GM12878 (cell line): ENCODE measurements at regions not wholly inside any gene's neighbourhood (a gene's known extent, or its start where the extent isn't known, plus 50 kb on each side); places are given as distances from the start of the nearest gene placed in this dataset.

Experiments used
- ATAC-seq: fragments of 200-7000 bp; cut with Tn5 transposase; 3 replicates; pipeline ENCODE4 v1.9.1; 2020; ENCODE audit warnings: mild to moderate bottlenecking, moderate library complexity
- BruUV-seq: library from RNA; stranded (reverse); fragments of 400-500 nt; replicated peaks from 2 replicates; lab custom pipeline; 2021; lab: Mats Ljungman, UMichigan
- CTCF ChIA-PET: fragments of 300-600 bp; sonication (Branson Sonifier 250); formaldehyde crosslinking; extraction: SDS; loops from one replicate; lab custom pipeline; 2021; ENCODE audit warnings: inconsistent platforms; lab: Yijun Ruan, JAX
- POLR2A ChIA-PET: fragments of 350-600 bp; formaldehyde crosslinking; extraction: SDS; loops from one replicate; lab custom pipeline; 2021; ENCODE audit warnings: inconsistent platforms; lab: Charles Lee
- RAD21 ChIA-PET: fragments of 300-600 bp; sonication (Branson Sonifier 250); formaldehyde crosslinking; loops from one replicate; lab custom pipeline; 2023; ENCODE audit warnings: antibody characterized with exemption; ENCODE audit not compliant: unreplicated experiment; lab: Charles Lee
- SMC1A ChIA-PET: fragments of 300-600 bp; sonication (Branson Sonifier 250); formaldehyde crosslinking; loops from one replicate; lab custom pipeline; 2023; ENCODE audit not compliant: unreplicated experiment, uncharacterized antibody; lab: Charles Lee
- DNase-seq: peaks from one replicate; pipeline ENCODE4 v3.0.0-alpha.2; 2011; ENCODE audit warnings: low read depth, low spot score
- FAIRE-seq: peaks from 3 replicates; lab custom pipeline; 2011; peaks lifted over from hg19 to GRCh38; lab: Jason Lieb, UNC
- H2AFZ ChIP-seq: 2 replicates; pipeline ENCODE4 v1.6.0; 2011; ENCODE audit warnings: low read depth, low read length, control low read depth; ENCODE audit not compliant: control insufficient read depth
- H3K27ac ChIP-seq: 2 replicates; pipeline ENCODE4 v1.5.1; 2011; ENCODE audit warnings: control low read depth; ENCODE audit not compliant: control insufficient read depth, insufficient read depth
- H3K27me3 ChIP-seq, 2 experiments: replicated peaks in 1 of 2; 2 replicates each; pipeline versions ENCODE4 v1.6.0 to v1.6.1; 2011; ENCODE audit warnings: low read length in 1 of 2; ENCODE audit not compliant: control insufficient read depth in 2 of 2, insufficient read depth in 2 of 2
- H3K36me3 ChIP-seq, 2 experiments: 2 replicates each; pipeline ENCODE4 v1.5.1; 2011; ENCODE audit warnings: low read length in 1 of 2; ENCODE audit not compliant: control insufficient read depth in 2 of 2, insufficient read depth in 2 of 2
- H3K4me1 ChIP-seq: 2 replicates; pipeline ENCODE4 v1.6.1; 2011; ENCODE audit warnings: mild to moderate bottlenecking, low read length, moderate library complexity, mixed read lengths; ENCODE audit not compliant: control insufficient read depth, insufficient read depth
- H3K4me2 ChIP-seq: 2 replicates; pipeline ENCODE4 v1.6.0; 2011; ENCODE audit warnings: control low read depth; ENCODE audit not compliant: control insufficient read depth, insufficient read depth
- H3K4me3 ChIP-seq: fragments of 200-600 bp; sonication (generic); 2 replicates; pipeline ENCODE4 v1.5.1; 2016
- H3K79me2 ChIP-seq: 2 replicates; pipeline ENCODE4 v1.6.0; 2011; ENCODE audit warnings: low read length; ENCODE audit not compliant: control insufficient read depth, insufficient read depth
- H3K9ac ChIP-seq: 2 replicates; pipeline ENCODE4 v1.8.0; 2011; ENCODE audit warnings: low read length, control low read depth, mixed read lengths; ENCODE audit not compliant: control insufficient read depth, insufficient read depth
- H3K9me3 ChIP-seq: replicated peaks from 3 replicates; pipeline ENCODE4 v1.5.1; 2011; ENCODE audit warnings: mild to moderate bottlenecking, low read length; ENCODE audit not compliant: control insufficient read depth, insufficient read depth
- H4K20me1 ChIP-seq: 2 replicates; pipeline ENCODE4 v1.6.0; 2011; ENCODE audit not compliant: control insufficient read depth, insufficient read depth
- CHD1 ChIP-seq: IDR thresholded peaks from 2 replicates; pipeline ENCODE4 v1.6.1; 2012; ENCODE audit warnings: low read depth, low read length, improper control_type of control experiment
- CREB1 ChIP-seq: IDR thresholded peaks from 2 replicates; pipeline ENCODE4 v1.6.1; 2012; ENCODE audit warnings: low read depth, mild to moderate bottlenecking, inconsistent platforms
- EZH2 ChIP-seq: IDR thresholded peaks from 2 replicates; pipeline ENCODE4 v1.6.1; 2012; ENCODE audit warnings: low read depth, mild to moderate bottlenecking, control low read depth, inconsistent platforms, low read length, borderline replicate concordance; ENCODE audit not compliant: control insufficient read depth
- LARP7 ChIP-seq: fragments of 450-650 bp; IDR thresholded peaks from 2 replicates; pipeline ENCODE4 v1.6.1; 2017; ENCODE audit warnings: mild to moderate bottlenecking
- MTA3 ChIP-seq: IDR thresholded peaks from 2 replicates; pipeline ENCODE4 v1.6.1; 2012; ENCODE audit warnings: low read length, inconsistent platforms, borderline replicate concordance
- NFYB ChIP-seq: IDR thresholded peaks from 2 replicates; pipeline ENCODE4 v1.6.1; 2011; ENCODE audit warnings: low read depth, mild to moderate bottlenecking, low read length, improper control_type of control experiment, moderate library complexity; ENCODE audit not compliant: insufficient read depth
- PML ChIP-seq: IDR thresholded peaks from 2 replicates; pipeline ENCODE4 v1.6.1; 2012; ENCODE audit warnings: low read length, inconsistent platforms
- RCOR1 ChIP-seq: conservative IDR thresholded peaks from 2 replicates; pipeline ENCODE4 v1.6.1; 2012; ENCODE audit warnings: low read depth, low read length, improper control_type of control experiment
- SIN3A ChIP-seq: IDR thresholded peaks from 2 replicates; pipeline ENCODE4 v1.6.1; 2012; ENCODE audit warnings: low read depth, low read length, improper control_type of control experiment
- SIX5 ChIP-seq: IDR thresholded peaks from 2 replicates; pipeline ENCODE4 v1.6.1; 2011; ENCODE audit warnings: mild to moderate bottlenecking, low read depth, low read length, moderate library complexity; ENCODE audit not compliant: severe bottlenecking
- SKIL ChIP-seq: fragments of 450-650 bp; IDR thresholded peaks from 2 replicates; pipeline ENCODE4 v1.6.1; 2017; ENCODE audit warnings: mild to moderate bottlenecking, low read depth, inconsistent platforms; ENCODE audit not compliant: poor library complexity, severe bottlenecking
- SMAD5 ChIP-seq: IDR thresholded peaks from 2 replicates; pipeline ENCODE4 v1.6.1; 2016; ENCODE audit warnings: antibody characterized with exemption, low read depth
- WGBS: methylation state at CpG from one replicate; pipeline ENCODE4 v1.1.6; 2016; ENCODE audit warnings: low lambda C conversion rate; ENCODE audit not compliant: insufficient replicate concordance, insufficient coverage; ENCODE audit errors: missing lambda C conversion rate; 5-methylcytosine and 5-hydroxymethylcytosine counted together
- in situ Hi-C: fragments of 300-500 bp; cut with MboI; formaldehyde crosslinking; loops from 9 replicates; pipeline ENCODE4 v1.14.3; 2018; ENCODE audit warnings: mixed read lengths
- intact Hi-C: fragments of 100-400 bp; cut with micrococcal nuclease; formaldehyde crosslinking; loops from one replicate; pipeline ENCODE4 v1.14.2; 2022; ENCODE audit not compliant: unreplicated experiment

DNA sequence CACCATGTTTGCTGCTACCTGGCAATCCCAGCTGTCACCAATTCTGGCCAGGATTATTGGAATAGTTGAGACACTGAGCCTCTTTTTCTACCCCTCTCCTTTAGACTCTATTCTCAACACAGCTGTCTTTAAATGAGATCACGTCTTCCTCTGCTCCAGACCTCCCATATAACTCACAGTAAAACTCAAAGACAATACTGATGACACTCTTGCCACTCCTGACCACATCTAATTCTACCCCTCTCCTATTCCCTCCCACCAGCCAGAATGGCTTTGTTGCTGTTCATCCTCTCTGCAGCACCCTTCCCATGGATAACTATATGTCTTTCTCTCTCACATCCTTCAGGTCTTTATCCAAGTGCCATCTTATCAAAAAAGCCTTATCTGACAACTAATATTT, 188.6 kb upstream of the IL15 start:
- Histone ChIP-seq H3K27ac (no peak overlapping the region), H3K9ac (no peak overlapping the region), H3K27me3 (no peaks in the 10 kb centered on the region), H3K4me1 (no peaks in the 10 kb centered on the region), H3K36me3 (no peaks in the 10 kb centered on the region), H2AFZ (no peak overlapping the region), H4K20me1 (no peaks in the 10 kb centered on the region), H3K79me2 (no peaks in the 10 kb centered on the region), H3K4me2 (no peak overlapping the region), H3K9me3 (no peaks in the 10 kb centered on the region), H3K4me3 (no peak overlapping the region)
- DNase-seq: no peak
- in situ Hi-C loops (no loop called here), intact Hi-C loops (no loop called here)
- ChIA-PET POLR2A (no interaction called here), CTCF (no interaction called here), RAD21 (no interaction called here), SMC1A (no interaction called here)
- no peak for TF ChIP-seq NFYB
- no peak for TF ChIP-seq LARP7
- no peak for TF ChIP-seq CHD1
- TF ChIP-seq SKIL: no peak
- TF ChIP-seq RCOR1: no peak
- no peak for TF ChIP-seq SMAD5
- no peak for TF ChIP-seq EZH2
- TF ChIP-seq SIN3A: no peak
- TF ChIP-seq CREB1: no peak
- no peak for TF ChIP-seq MTA3
- no peak for TF ChIP-seq SIX5
- TF ChIP-seq PML: no peak
- no peak for ATAC-seq
- FAIRE-seq: no peak
- WGBS: 0% methylated on average over 1 of the region's 1 CpG
- BruUV-seq: no TSS peak
